HepG2 (cell line): ENCODE measurements at regions not wholly inside any gene's neighbourhood (a gene's known extent, or its start where the extent isn't known, plus 50 kb on each side); places are given as distances from the start of the nearest gene placed in this dataset.

Experiments
- ATAC-seq: fragments of 200-7000 bp; cut with Tn5 transposase; 3 replicates; pipeline ENCODE4 v1.9.1; 2020; ENCODE audit warnings: mild to moderate bottlenecking, moderate library complexity
- BruUV-seq: library from RNA; stranded (reverse); fragments of 400-500 nt; replicated peaks from 2 replicates; lab custom pipeline; 2021; lab: Mats Ljungman, UMichigan
- CTCF ChIA-PET: fragments of 300-600 bp; formaldehyde crosslinking; extraction: SDS; loops from one replicate; lab custom pipeline; 2021; ENCODE audit warnings: low total read pairs, inconsistent platforms, low intra/inter-chr PET ratio; lab: Yijun Ruan, JAX
- POLR2A ChIA-PET: fragments of 350-600 bp; sonication (Branson Sonifier 250); formaldehyde crosslinking; loops from one replicate; lab custom pipeline; 2020; ENCODE audit warnings: antibody characterized with exemption, inconsistent platforms; lab: Yijun Ruan, JAX
- DNase-seq: peaks from one replicate; pipeline ENCODE4 v3.0.0-alpha.2; 2015; ENCODE audit warnings: low spot score
- FAIRE-seq: peaks from 3 replicates; lab custom pipeline; 2011; peaks lifted over from hg19 to GRCh38; lab: Jason Lieb, UNC
- H2AFZ ChIP-seq: one replicate; pipeline ENCODE4 v1.6.1; 2011; ENCODE audit warnings: low read length, inconsistent platforms
- H3K27ac ChIP-seq: fragments of 300-600 bp; 3 replicates; pipeline ENCODE4 v1.8.0; 2011; ENCODE audit warnings: mixed run types, mild to moderate bottlenecking, mixed read lengths, low read length, inconsistent platforms; ENCODE audit not compliant: insufficient read depth; ENCODE audit errors: extremely low read length
- H3K27me3 ChIP-seq, 2 experiments: fragments of 200-600 bp in 1 of 2; 2 replicates in 1 of 2; 3 replicates in 1 of 2; pipeline versions ENCODE4 v1.6.0 to v1.8.0; 2011; ENCODE audit warnings: low read length in 2 of 2, mild to moderate bottlenecking in 2 of 2, moderate library complexity in 2 of 2, inconsistent platforms in 1 of 2; ENCODE audit not compliant: insufficient read depth in 2 of 2, control insufficient read depth in 1 of 2
- H3K36me3 ChIP-seq, 2 experiments: fragments of 200-600 bp in 1 of 2; replicated peaks in 1 of 2; 2 replicates in 1 of 2; 3 replicates in 1 of 2; pipeline versions ENCODE4 v1.5.1 to v1.8.0; 2011; ENCODE audit warnings: low read length in 2 of 2, inconsistent platforms in 1 of 2; ENCODE audit not compliant: insufficient read depth in 2 of 2, control insufficient read depth in 1 of 2
- H3K4me1 ChIP-seq: 2 replicates; pipeline ENCODE4 v1.5.1; 2012; ENCODE audit warnings: low read length, inconsistent platforms; ENCODE audit not compliant: insufficient read depth
- H3K4me2 ChIP-seq: 2 replicates; pipeline ENCODE4 v1.6.0; 2011; ENCODE audit warnings: low read depth, low read length, inconsistent platforms
- H3K4me3 ChIP-seq, 3 experiments: fragments of 200-600 bp in 1 of 3; sonication (generic), shearing (Covaris generic) in 1 of 3; replicated peaks in 1 of 3; 2 replicates each; pipeline ENCODE4 v1.5.1; 2011 to 2016; ENCODE audit warnings: low read length in 3 of 3, inconsistent platforms in 2 of 3, low read depth in 2 of 3, mild to moderate bottlenecking in 2 of 3, control low read depth in 1 of 3, mixed read lengths in 1 of 3; ENCODE audit not compliant: insufficient read depth in 1 of 3
- H3K79me2 ChIP-seq: one replicate; pipeline ENCODE4 v1.6.1; 2011; ENCODE audit warnings: low read length, inconsistent platforms; ENCODE audit not compliant: insufficient read depth
- H3K9ac ChIP-seq: 2 replicates; pipeline ENCODE4 v1.6.0; 2011; ENCODE audit warnings: mild to moderate bottlenecking, low read depth, low read length, inconsistent platforms; ENCODE audit not compliant: insufficient read depth
- H3K9me3 ChIP-seq: 2 replicates; pipeline ENCODE4 v1.5.1; 2012; ENCODE audit warnings: mild to moderate bottlenecking, low read length
- H4K20me1 ChIP-seq: 2 replicates; pipeline ENCODE4 v1.6.0; 2011; ENCODE audit warnings: inconsistent platforms, mild to moderate bottlenecking, low read length, moderate library complexity; ENCODE audit not compliant: insufficient read depth
- AHR ChIP-seq: IDR thresholded peaks from 2 replicates; pipeline ENCODE4 v1.6.1; 2018; ENCODE audit warnings: missing genetic modification reagents, missing compliant biosample characterization
- GPBP1L1 ChIP-seq: sonication (generic); formaldehyde crosslinking; IDR thresholded peaks from 2 replicates; pipeline ENCODE4 v1.5.0; 2020; ENCODE audit warnings: mild to moderate bottlenecking, missing genetic modification reagents
- HES4 ChIP-seq: sonication (generic); formaldehyde crosslinking; IDR thresholded peaks from 2 replicates; pipeline ENCODE4 v1.9.0; 2021; ENCODE audit warnings: mild to moderate bottlenecking, missing genetic modification reagents, borderline replicate concordance
- HMG20B ChIP-seq: conservative IDR thresholded peaks from 2 replicates; pipeline ENCODE4 v1.6.1; 2016; ENCODE audit warnings: missing genetic modification reagents, missing compliant biosample characterization
- JUND ChIP-seq: sonication (generic); formaldehyde crosslinking; IDR thresholded peaks from 2 replicates; pipeline ENCODE4 v1.8.0; 2022; ENCODE audit warnings: mild to moderate bottlenecking, missing genetic modification reagents
- KLF12 ChIP-seq: sonication (generic); formaldehyde crosslinking; IDR thresholded peaks from 2 replicates; pipeline ENCODE4 v1.4.0; 2020; ENCODE audit warnings: missing genetic modification reagents, borderline replicate concordance
- MBNL3 ChIP-seq: fragments of 250-450 bp; sonication (Bioruptor Pico); conservative IDR thresholded peaks from 2 replicates; pipeline ENCODE4 v1.8.0; 2022; ENCODE audit warnings: mild to moderate bottlenecking, inconsistent platforms
- NONO ChIP-seq, 2 experiments: fragments of 450-650 bp in 1 of 2; sonication (generic) in 1 of 2; formaldehyde crosslinking in 1 of 2; IDR thresholded peaks in 1 of 2; conservative IDR thresholded peaks in 1 of 2; 2 replicates each; pipeline versions ENCODE4 v1.6.1 to v1.8.0; 2017 to 2022; ENCODE audit warnings: mild to moderate bottlenecking in 1 of 2, missing genetic modification reagents in 1 of 2, moderate library complexity in 1 of 2
- SOX6 ChIP-seq, 2 experiments: fragments of 450-650 bp in 1 of 2; sonication (generic) in 1 of 2; formaldehyde crosslinking in 1 of 2; IDR thresholded peaks; 2 replicates each; pipeline versions ENCODE4 v1.4.0 to v1.6.1; 2017 to 2020; ENCODE audit warnings: antibody characterized with exemption in 1 of 2, mild to moderate bottlenecking in 1 of 2, missing genetic modification reagents in 1 of 2
- TCF12 ChIP-seq, 2 experiments: fragments of 450-650 bp in 1 of 2; sonication (generic) in 1 of 2; formaldehyde crosslinking in 1 of 2; IDR thresholded peaks; 2 replicates each; pipeline versions ENCODE4 v1.6.1 to v1.8.0; 2017 to 2022; ENCODE audit warnings: antibody characterized with exemption in 1 of 2, mild to moderate bottlenecking in 1 of 2, missing genetic modification reagents in 1 of 2, moderate library complexity in 1 of 2
- TERF1 ChIP-seq: sonication (generic); formaldehyde crosslinking; IDR thresholded peaks from 2 replicates; pipeline ENCODE4 v1.8.0; 2022; ENCODE audit warnings: mild to moderate bottlenecking, missing genetic modification reagents, moderate library complexity
- TSC22D2 ChIP-seq: sonication (generic); formaldehyde crosslinking; IDR thresholded peaks from 2 replicates; pipeline ENCODE4 v1.5.1; 2020; ENCODE audit warnings: missing genetic modification reagents, mild to moderate bottlenecking, borderline replicate concordance
- ZFP90 ChIP-seq: sonication (generic); formaldehyde crosslinking; IDR thresholded peaks from 2 replicates; pipeline ENCODE4 v1.8.0; 2022; ENCODE audit warnings: missing genetic modification reagents, mild to moderate bottlenecking, inconsistent platforms, borderline replicate concordance
- ZNF143 ChIP-seq: sonication (generic); formaldehyde crosslinking; IDR thresholded peaks from 2 replicates; pipeline ENCODE4 v1.4.0; 2020; ENCODE audit warnings: missing genetic modification reagents
- ZNF292 ChIP-seq: sonication (generic); formaldehyde crosslinking; IDR thresholded peaks from 2 replicates; pipeline ENCODE4 v1.8.1; 2022; ENCODE audit warnings: mild to moderate bottlenecking, low read depth, missing genetic modification reagents, borderline replicate concordance
- ZNF367 ChIP-seq: sonication (generic); formaldehyde crosslinking; IDR thresholded peaks from 2 replicates; pipeline ENCODE4 v1.4.0; 2020; ENCODE audit warnings: missing genetic modification reagents, borderline replicate concordance
- ZNF513 ChIP-seq: sonication (generic); formaldehyde crosslinking; conservative IDR thresholded peaks from 2 replicates; pipeline ENCODE4 v1.5.0; 2020; ENCODE audit warnings: missing genetic modification reagents
- ZNF556 ChIP-seq: sonication (generic); formaldehyde crosslinking; IDR thresholded peaks from 2 replicates; pipeline ENCODE4 v1.4.0; 2020; ENCODE audit warnings: mild to moderate bottlenecking, missing genetic modification reagents, borderline replicate concordance
- ZNF567 ChIP-seq: sonication (generic); formaldehyde crosslinking; IDR thresholded peaks from 2 replicates; pipeline ENCODE4 v1.8.1; 2023; ENCODE audit warnings: mild to moderate bottlenecking, missing genetic modification reagents, borderline replicate concordance
- ZNF589 ChIP-seq: sonication (generic); formaldehyde crosslinking; conservative IDR thresholded peaks from 2 replicates; pipeline ENCODE4 v1.8.0; 2022; ENCODE audit warnings: mild to moderate bottlenecking, moderate library complexity, missing genetic modification reagents
- ZNF879 ChIP-seq: sonication (generic); formaldehyde crosslinking; IDR thresholded peaks from 2 replicates; pipeline ENCODE4 v1.8.1; 2023; ENCODE audit warnings: missing genetic modification reagents
- WGBS: methylation state at CpG from one replicate; pipeline ENCODE4 v1.1.6; 2017; ENCODE audit warnings: low lambda C conversion rate; 5-methylcytosine and 5-hydroxymethylcytosine counted together
- in situ Hi-C: cut with HindIII; loops from 2 replicates; pipeline ENCODE4 v1.10.0; 2017; ENCODE audit warnings: low pct_unique_long_range_greater_than_20kb; ENCODE audit not compliant: extremely low pct_ligation_motif_present
- intact Hi-C: fragments of 100-400 bp; cut with micrococcal nuclease; formaldehyde crosslinking; loops from one replicate; pipeline ENCODE4 v1.10.0; 2022; ENCODE audit not compliant: unreplicated experiment

- TF ChIP-seq ZNF513 (CRISPR knock-in tag) (no peak), ZNF556 (CRISPR knock-in tag) (no peak), TCF12 (IDR thresholded peaks at IDR 0.05) (no peak), TCF12 (CRISPR knock-in tag; IDR thresholded peaks at IDR 0.05) (no peak), ZNF367 (CRISPR knock-in tag) (no peak), HMG20B (no peak), MBNL3 (CRISPR knock-in tag) (no peak)
Observed at GRCh38 chr13:104843401-104843800, 1692.1 kb downstream of the EFNB2 start (continued).

- POLR2A ChIA-PET = no interaction called here
- ATAC-seq = no peak
Observed at GRCh38 chr13:104841110-104841509, 1694.4 kb downstream of the EFNB2 start.

More at GRCh38 chr13:104841110-104841509, 1694.4 kb downstream of the EFNB2 start:
- in situ Hi-C loops = no loop called here
- DNase-seq = no peak
- FAIRE-seq = no peak
- TF ChIP-seq NONO (IDR thresholded peaks at IDR 0.05) = no peak
- TF ChIP-seq NONO (CRISPR knock-in tag; conservative IDR thresholded peaks at IDR 0.05) = no peak
- TF ChIP-seq TSC22D2 (CRISPR knock-in tag) = no peak
- TF ChIP-seq HES4 = no peak
- no peak for TF ChIP-seq JUND (CRISPR knock-in tag)
- TF ChIP-seq SOX6 (IDR thresholded peaks at IDR 0.05) = no peak
- no peak for TF ChIP-seq SOX6 (CRISPR knock-in tag; IDR thresholded peaks at IDR 0.05)
- no peak for TF ChIP-seq ZNF292 (CRISPR knock-in tag)
- no peak for TF ChIP-seq ZNF589 (CRISPR knock-in tag)
- no peak for TF ChIP-seq AHR (CRISPR knock-in tag)
- no peak for TF ChIP-seq TERF1 (CRISPR knock-in tag)
- TF ChIP-seq ZNF567 (CRISPR knock-in tag) = no peak
- TF ChIP-seq ZFP90 (CRISPR knock-in tag) = no peak
- TF ChIP-seq ZNF143 (CRISPR knock-in tag) = no peak
- no peak for TF ChIP-seq KLF12 (CRISPR knock-in tag)
- TF ChIP-seq ZNF879 (CRISPR knock-in tag) = no peak
- TF ChIP-seq GPBP1L1 = no peak
- intact Hi-C loops = no loop called here
- no peak overlapping the region for H3K4me2 ChIP-seq
- no peak overlapping the region for H2AFZ ChIP-seq
- no peak overlapping the region for H3K27ac ChIP-seq
- 44% methylated on average over 6 of the region's 6 CpGs for WGBS
- no peaks in the 10 kb centered on the region for H4K20me1 ChIP-seq
- H3K9ac ChIP-seq = no peak overlapping the region
- no peaks in the 10 kb centered on the region for H3K36me3 ChIP-seq
- BruUV-seq = no TSS peak
- CTCF ChIA-PET = no interaction called here
- peaks cover 56% of the 10 kb centered on the region for H3K9me3 ChIP-seq
- no peaks in the 10 kb centered on the region for H3K4me1 ChIP-seq
- H3K4me3 ChIP-seq = no peak overlapping the region
- no peaks in the 10 kb centered on the region for H3K27me3 ChIP-seq
- no peaks in the 10 kb centered on the region for H3K79me2 ChIP-seq
